ENCODE measurements at regions not wholly inside any gene's neighbourhood (a gene's known extent, or its start where the extent isn't known, plus 50 kb on each side); places are given as distances from the start of the nearest gene placed in this dataset.
"Not testable (repeated sequence)": the region's sequence is repeated elsewhere in the genome, so short reads cannot be mapped to it uniquely, and the experiment has no call there.

DNA sequence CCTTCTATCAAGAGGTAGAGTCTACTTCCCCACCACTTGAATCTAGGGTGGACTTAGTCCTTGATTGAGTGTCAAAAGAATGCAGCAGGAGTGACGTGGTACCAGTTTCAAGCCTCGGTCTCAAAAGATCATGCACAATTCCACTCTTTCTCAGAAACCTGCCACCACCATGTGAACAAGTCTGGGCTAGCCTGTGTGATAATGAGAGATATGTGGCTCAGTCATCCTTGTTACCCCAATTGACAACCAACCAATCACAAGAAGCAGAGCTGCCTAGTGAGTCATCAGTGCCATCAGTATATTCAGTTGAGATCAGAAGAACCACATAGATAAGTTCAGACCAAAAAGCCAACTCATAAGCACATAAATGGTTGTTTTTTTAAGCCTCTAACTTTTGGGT is 374.5 kb downstream of the IL20RB start:
- Histone ChIP-seq H3K9ac (ENCODE audit: control insufficient read depth, extremely low read depth, insufficient read depth, low read length) (no peak overlapping the region), H3K27ac (ENCODE audit: control insufficient read depth, insufficient read depth, low read length) (no peak overlapping the region)

DNA sequence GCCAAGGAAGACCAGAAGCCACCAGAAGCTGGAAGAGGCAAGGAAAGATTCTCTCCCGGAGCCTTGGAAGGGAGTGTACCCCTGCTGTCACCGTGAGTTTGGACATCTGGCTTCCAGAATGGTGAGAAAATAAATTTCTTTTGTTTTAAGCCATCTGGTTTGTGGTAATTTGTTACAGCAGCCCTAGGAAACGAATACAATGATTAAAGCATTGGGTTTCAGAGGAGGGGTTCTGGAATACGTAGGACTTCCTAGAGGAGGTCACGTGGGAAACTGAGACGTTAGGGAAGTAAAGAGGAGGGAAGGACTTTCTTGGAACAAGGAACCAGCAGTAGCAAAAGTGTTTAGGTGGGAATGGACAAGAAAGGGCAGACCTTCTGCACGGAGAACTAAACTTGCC is 377.7 kb downstream of the IL20RB start:
- Histone ChIP-seq H3K9ac (ENCODE audit: control insufficient read depth, extremely low read depth, insufficient read depth, low read length) (no peak overlapping the region), H3K9me3 (ENCODE audit: control insufficient read depth, low read depth, low read length) (no peaks in the 10 kb centered on the region), H3K4me1 (ENCODE audit: control insufficient read depth, extremely low read depth, insufficient read depth, low read length) (no peaks in the 10 kb centered on the region), H3K79me2 (ENCODE audit: control insufficient read depth, insufficient read depth, low read length) (no peaks in the 10 kb centered on the region), H3K36me3 (ENCODE audit: control insufficient read depth in 2 of 2, extremely low read depth in 1 of 2, insufficient read depth in 2 of 2, low read length in 2 of 2) (no peaks in the 10 kb centered on the region), H3K9me1 (ENCODE audit: control insufficient read depth, extremely low read depth, insufficient read depth, low read length) (no peaks in the 10 kb centered on the region), H2AFZ (ENCODE audit: control insufficient read depth, low read length) (no peak overlapping the region), H3K4me2 (ENCODE audit: control insufficient read depth, extremely low read depth, insufficient read depth, low read depth, low read length) (no peak overlapping the region), H3K27me3 (ENCODE audit: control insufficient read depth, extremely low read depth, insufficient read depth, low read length) (no peaks in the 10 kb centered on the region), H4K20me1 (ENCODE audit: control insufficient read depth, extremely low read depth, insufficient read depth, low read length) (no peaks in the 10 kb centered on the region), H3K4me3 (ENCODE audit: control insufficient read depth in 2 of 3, extremely low read depth in 1 of 3, insufficient read depth in 2 of 3, low read depth in 1 of 3, low read length in 3 of 3) (no peak overlapping the region), H3K27ac (ENCODE audit: control insufficient read depth, insufficient read depth, low read length) (no peak overlapping the region)
- no peak for DNase-seq (ENCODE audit: low read depth, low spot score)
- dilution Hi-C loops (cut with MboI; ENCODE audit: extremely low pct_ligation_motif_present, low sequenced_read_pairs): no loop called here
- TF ChIP-seq, protein P1, sequence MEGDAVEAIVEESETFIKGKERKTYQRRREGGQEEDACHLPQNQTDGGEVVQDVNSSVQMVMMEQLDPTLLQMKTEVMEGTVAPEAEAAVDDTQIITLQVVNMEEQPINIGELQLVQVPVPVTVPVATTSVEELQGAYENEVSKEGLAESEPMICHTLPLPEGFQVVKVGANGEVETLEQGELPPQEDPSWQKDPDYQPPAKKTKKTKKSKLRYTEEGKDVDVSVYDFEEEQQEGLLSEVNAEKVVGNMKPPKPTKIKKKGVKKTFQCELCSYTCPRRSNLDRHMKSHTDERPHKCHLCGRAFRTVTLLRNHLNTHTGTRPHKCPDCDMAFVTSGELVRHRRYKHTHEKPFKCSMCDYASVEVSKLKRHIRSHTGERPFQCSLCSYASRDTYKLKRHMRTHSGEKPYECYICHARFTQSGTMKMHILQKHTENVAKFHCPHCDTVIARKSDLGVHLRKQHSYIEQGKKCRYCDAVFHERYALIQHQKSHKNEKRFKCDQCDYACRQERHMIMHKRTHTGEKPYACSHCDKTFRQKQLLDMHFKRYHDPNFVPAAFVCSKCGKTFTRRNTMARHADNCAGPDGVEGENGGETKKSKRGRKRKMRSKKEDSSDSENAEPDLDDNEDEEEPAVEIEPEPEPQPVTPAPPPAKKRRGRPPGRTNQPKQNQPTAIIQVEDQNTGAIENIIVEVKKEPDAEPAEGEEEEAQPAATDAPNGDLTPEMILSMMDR (optimal IDR thresholded peaks at IDR 0.05 in 1 of 3, IDR thresholded peaks at IDR 0.05 in 1 of 3, conservative IDR thresholded peaks at IDR 0.05 in 1 of 3; ENCODE audit: extremely low read depth in 1 of 3, insufficient read depth in 2 of 3, low read length in 3 of 3): no peak
- no peak for TF ChIP-seq EZH2 (IDR thresholded peaks at IDR 0.05; ENCODE audit: low read length)
- FAIRE-seq: no peak

More for the DNA sequence above, 374.5 kb downstream of the IL20RB start:
- no peak for DNase-seq (ENCODE audit: low read depth, low spot score)
- H2AFZ ChIP-seq (ENCODE audit: control insufficient read depth, low read length): no peak overlapping the region
- no peaks in the 10 kb centered on the region for H3K79me2 ChIP-seq (ENCODE audit: control insufficient read depth, insufficient read depth, low read length)
- no peaks in the 10 kb centered on the region for H3K4me1 ChIP-seq (ENCODE audit: control insufficient read depth, extremely low read depth, insufficient read depth, low read length)
- no peak overlapping the region for H3K4me2 ChIP-seq (ENCODE audit: control insufficient read depth, extremely low read depth, insufficient read depth, low read depth, low read length)
- no peaks in the 10 kb centered on the region for H3K36me3 ChIP-seq (ENCODE audit: control insufficient read depth in 2 of 2, extremely low read depth in 1 of 2, insufficient read depth in 2 of 2, low read length in 2 of 2)
- dilution Hi-C loops (cut with MboI; ENCODE audit: extremely low pct_ligation_motif_present, low sequenced_read_pairs): no loop called here
- H3K9me1 ChIP-seq (ENCODE audit: control insufficient read depth, extremely low read depth, insufficient read depth, low read length): no peaks in the 10 kb centered on the region
- no peak for TF ChIP-seq EZH2 (IDR thresholded peaks at IDR 0.05; ENCODE audit: low read length)
- TF ChIP-seq, protein P1 (optimal IDR thresholded peaks at IDR 0.05 in 1 of 3, IDR thresholded peaks at IDR 0.05 in 1 of 3, conservative IDR thresholded peaks at IDR 0.05 in 1 of 3; ENCODE audit: extremely low read depth in 1 of 3, insufficient read depth in 2 of 3, low read length in 3 of 3): no peak
- H3K4me3 ChIP-seq (ENCODE audit: control insufficient read depth in 2 of 3, extremely low read depth in 1 of 3, insufficient read depth in 2 of 3, low read depth in 1 of 3, low read length in 3 of 3): no peak overlapping the region
- no peak for FAIRE-seq
- no peaks in the 10 kb centered on the region for H4K20me1 ChIP-seq (ENCODE audit: control insufficient read depth, extremely low read depth, insufficient read depth, low read length)
- H3K27me3 ChIP-seq (ENCODE audit: control insufficient read depth, extremely low read depth, insufficient read depth, low read length): no peaks in the 10 kb centered on the region
- H3K9me3 ChIP-seq (ENCODE audit: control insufficient read depth, low read depth, low read length): no peaks in the 10 kb centered on the region

DNA sequence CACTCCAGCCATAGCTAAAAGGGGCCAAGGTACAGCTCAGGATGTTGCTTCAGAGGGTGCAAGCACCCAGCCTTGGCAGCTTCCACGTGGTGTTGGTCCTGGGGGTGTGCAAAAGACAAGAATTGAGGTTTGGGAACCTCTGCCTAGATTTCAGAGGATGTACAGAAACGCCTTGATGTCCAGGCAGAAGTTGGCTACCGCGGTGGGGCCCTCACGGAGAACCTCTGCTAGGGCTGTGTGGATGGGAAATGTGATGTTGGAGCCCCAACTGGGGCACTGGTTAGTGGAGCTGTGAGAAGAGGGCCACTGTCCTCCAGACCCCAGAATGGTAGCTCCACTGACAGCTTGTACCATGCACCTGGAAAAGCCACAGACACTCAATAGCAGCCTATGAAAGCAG is 380.6 kb downstream of the IL20RB start:
- H3K9me1 ChIP-seq (ENCODE audit: control insufficient read depth, extremely low read depth, insufficient read depth, low read length); H3K9me3 ChIP-seq (ENCODE audit: control insufficient read depth, low read depth, low read length); H3K27me3 ChIP-seq (ENCODE audit: control insufficient read depth, extremely low read depth, insufficient read depth, low read length); H3K4me1 ChIP-seq (ENCODE audit: control insufficient read depth, extremely low read depth, insufficient read depth, low read length); DNase-seq (ENCODE audit: low read depth, low spot score); H4K20me1 ChIP-seq (ENCODE audit: control insufficient read depth, extremely low read depth, insufficient read depth, low read length); H3K4me2 ChIP-seq (ENCODE audit: control insufficient read depth, extremely low read depth, insufficient read depth, low read depth, low read length); H3K79me2 ChIP-seq (ENCODE audit: control insufficient read depth, insufficient read depth, low read length); H2AFZ ChIP-seq (ENCODE audit: control insufficient read depth, low read length); H3K9ac ChIP-seq (ENCODE audit: control insufficient read depth, extremely low read depth, insufficient read depth, low read length); H3K36me3 ChIP-seq (ENCODE audit: control insufficient read depth in 2 of 2, extremely low read depth in 1 of 2, insufficient read depth in 2 of 2, low read length in 2 of 2); FAIRE-seq; H3K4me3 ChIP-seq (ENCODE audit: control insufficient read depth in 2 of 3, extremely low read depth in 1 of 3, insufficient read depth in 2 of 3, low read depth in 1 of 3, low read length in 3 of 3); dilution Hi-C loops (cut with MboI; ENCODE audit: extremely low pct_ligation_motif_present, low sequenced_read_pairs); H3K27ac ChIP-seq (ENCODE audit: control insufficient read depth, insufficient read depth, low read length): not testable (repeated sequence)
